NCI-H524 (cell line): ENCODE measurements at regions not wholly inside any gene's neighbourhood (a gene's known extent, or its start where the extent isn't known, plus 50 kb on each side); places are given as distances from the start of the nearest gene placed in this dataset.
"Not testable (repeated sequence)": the region's sequence is repeated elsewhere in the genome, so short reads cannot be mapped to it uniquely, and the experiment has no call there.

Experiments used
- DNase-seq, 2 experiments: peaks; one replicate each; lab custom pipeline; 2025; lab: John Stamatoyannopoulos, UW

DNA sequence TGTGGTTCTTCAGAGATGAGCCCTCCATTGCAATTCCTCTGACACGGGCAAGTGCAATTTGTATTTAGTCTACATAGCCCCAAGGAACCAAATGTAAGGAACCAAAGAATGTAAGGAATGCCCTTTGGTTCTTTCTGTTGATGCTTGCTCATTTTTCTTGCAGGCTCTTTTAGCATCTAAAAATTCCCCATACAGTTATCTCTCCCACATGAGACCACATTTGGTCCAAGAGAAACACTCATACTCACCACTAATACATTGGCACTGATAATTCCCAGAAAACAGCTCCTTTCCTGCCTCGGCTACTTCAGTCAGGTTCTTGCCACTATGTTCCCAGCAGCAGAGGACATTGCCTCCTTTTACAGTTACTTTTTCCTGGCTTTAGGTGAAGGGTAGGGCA lies 332.6 kb downstream of the AEBP2 start:
- no peak for DNase-seq

DNA sequence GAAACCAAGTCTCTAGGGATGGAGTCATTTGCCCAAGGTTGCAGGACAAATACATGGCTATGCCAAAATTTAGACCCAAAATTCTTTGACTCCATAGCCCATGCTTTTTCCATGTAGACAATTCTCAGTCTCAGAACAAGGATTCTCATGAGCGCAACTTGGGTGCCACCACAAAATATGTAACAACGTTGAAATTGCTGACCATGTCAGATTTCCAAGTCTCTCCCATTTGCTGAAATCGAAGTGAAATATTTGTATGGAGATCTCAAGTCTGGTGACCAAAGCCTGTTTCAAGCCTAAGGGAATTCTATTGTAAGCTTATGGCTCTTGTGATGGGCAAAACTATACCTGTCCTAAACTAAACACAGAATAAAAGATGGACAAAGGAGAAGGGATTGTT lies 333.5 kb downstream of the AEBP2 start:
- no peak for DNase-seq

DNA sequence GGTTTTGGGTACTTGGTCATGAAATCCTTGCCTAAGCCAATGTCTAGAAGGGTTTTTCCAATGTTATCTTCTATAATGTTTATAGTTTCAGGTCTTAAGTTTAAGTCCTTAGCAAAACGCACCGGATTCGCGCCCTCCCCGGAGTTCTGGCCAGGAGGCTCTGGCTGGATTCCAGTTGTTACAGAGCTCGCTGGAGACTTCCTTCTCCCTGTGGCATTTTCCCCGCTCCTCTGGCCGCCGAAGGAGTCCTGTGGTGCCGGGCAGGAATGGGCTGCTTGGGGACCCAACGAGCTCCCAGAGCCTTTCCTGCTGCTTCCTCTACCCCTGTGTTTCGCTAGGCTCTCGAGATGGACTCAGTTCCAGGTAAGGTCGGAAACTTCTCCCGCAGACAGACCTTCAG lies 335.9 kb downstream of the AEBP2 start:
- DNase-seq: no peak

DNA sequence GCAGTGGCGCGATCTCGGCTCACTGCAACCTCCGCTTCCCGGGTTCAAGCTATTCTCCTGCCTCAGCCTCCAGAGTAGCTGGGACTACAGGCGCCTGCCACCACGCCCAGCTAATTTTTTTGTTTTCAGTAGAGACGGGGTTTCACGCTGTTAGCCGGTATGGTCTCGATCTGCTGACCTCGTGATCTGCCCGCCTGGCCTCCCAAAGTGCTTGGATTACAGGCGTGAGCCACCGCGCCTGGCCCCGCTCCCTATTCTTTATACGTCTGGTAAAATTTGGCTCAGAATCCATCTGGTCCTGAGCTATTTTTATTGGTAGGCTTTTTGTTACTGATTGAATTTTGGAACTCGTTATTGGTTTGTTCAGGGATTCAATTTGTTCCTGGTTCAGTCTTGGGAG lies 336.7 kb downstream of the AEBP2 start:
- DNase-seq: not testable (repeated sequence)

DNA sequence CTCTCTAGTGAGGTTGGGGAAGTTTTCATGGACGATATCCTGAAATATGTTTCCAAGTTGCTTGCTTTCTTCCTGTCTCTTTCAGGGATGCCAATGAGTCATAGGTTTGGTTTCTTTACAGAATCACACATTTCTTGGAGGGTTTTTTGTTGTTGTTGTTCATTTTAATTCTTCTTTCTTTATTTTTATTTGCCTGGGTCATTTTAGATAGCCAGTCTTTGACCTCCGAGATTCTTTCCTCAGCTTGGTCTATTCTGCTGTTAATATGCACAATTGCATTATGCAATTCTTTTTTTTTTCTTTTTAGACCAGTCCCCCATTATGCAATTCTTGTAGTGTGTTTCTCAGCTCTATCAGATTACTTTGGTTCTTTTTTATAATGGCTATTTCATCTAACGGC lies 338.9 kb downstream of the AEBP2 start:
- DNase-seq: no peak

DNA sequence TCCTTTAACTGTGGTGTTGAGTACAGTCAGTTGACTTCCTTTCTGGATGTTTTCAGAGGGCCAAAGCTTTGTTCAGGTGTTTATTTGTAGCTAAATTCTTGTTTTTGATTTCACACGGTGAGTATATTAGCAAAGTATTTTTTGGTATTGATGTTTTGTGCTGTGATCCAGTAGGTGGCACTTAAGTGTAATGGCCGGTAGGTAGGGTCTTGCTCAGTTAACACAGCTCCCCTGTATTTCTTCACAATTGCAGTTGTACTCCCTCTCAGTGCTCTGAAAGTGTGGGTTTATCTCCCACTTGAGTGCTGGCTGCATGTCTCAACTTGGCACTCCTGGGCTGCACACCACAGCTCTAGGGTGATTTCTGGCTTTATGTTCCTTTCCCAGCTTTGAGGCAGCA lies 339.5 kb downstream of the AEBP2 start:
- no peak for DNase-seq

DNA sequence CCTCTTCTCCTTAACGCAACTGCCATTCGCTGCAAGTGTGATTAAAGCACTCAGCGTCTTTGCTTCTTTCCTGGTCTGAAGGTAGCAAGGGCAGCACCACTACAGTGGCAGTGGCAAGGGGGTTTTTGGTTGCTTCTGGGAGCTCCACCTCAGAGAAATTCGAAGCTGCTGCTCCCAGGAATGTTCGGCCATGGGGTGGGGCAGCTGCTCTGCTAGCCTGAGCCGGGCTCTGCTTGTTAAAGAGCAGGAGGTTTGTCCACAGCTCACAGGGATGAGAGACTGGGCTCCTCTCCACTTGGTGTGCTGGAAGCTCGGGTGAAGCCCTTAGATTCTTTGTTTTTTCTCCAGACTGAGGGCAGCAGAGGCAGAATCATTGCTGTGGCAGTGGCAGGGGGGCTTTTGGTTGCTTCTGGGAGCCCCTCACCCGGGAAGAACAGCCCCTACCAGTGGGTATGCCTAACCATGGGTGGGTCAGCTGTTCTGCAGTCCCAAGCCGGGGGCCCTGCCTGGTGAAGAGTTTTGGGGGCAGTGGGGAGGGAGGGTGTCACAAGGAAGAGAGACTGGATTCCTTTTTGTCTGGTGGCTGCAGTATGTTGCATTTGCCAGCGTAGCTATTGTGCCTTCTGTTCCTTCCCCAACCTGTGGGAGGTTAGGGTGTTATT lies 340.2 kb downstream of the AEBP2 start:
- DNase-seq: no peak

DNA sequence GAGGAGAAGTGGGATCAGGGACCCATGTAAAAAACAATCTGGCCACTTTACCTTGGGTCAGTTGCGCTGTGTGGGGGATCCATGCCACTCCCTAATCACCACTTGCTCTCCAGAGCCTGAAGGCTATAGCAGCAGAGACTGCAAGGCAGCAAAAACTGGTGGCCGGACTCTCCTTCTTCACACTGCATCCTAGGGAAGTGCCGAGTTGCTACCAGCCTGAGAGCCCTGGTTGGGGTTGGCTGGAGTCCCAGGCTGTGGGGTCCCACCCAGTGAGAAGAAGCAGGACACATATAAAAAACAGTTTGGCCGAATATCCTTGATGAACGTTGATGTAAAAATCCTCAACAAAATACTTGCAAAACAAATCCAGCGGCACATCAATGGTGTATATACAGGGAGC lies 341.2 kb downstream of the AEBP2 start:
- DNase-seq: no peak

DNA sequence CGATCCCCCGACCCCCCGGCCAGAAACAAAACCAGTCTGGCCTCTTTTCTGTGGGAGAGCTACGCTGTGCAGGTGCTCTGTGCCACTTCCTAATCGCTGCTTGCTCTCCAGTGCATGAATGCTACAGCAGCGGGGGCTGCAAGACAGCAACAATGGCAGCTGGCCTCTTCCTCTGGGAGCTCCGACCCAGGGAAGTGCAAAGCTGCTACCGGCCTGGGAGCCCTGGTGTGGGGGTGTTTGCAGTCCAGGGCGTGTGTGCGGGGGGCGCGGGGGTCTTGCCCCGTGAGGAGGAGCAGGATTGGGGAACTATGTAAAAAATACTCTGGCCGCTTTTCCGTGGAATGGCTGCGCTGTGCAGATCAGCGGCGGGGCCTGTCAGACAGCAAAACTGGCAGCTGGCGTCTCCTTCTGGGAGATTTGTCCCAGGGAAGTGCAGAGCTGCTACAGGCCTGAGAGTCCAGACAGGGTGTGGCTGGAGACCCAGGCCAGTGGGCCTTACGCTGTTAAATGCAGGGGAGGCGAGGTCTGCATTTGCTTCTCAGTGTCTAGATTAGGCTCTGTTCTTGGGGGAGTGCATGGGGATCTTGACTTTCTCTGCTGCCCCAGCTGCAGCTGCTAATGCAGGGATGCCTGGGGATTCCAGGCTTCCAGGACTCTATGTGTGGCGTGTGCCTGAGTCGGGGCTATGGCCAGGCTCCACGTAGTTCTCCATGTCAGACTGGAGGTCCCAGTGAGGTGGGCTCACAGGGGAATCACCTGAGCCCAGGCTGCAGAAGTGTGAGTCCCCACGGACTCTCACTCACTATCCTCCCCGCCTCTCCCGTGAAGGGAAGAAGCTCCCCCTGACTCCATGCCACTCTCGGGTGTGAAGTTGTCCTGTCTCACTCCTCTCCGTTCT lies 344.5 kb downstream of the AEBP2 start:
- DNase-seq: peak; percentile 2 to 64

DNA sequence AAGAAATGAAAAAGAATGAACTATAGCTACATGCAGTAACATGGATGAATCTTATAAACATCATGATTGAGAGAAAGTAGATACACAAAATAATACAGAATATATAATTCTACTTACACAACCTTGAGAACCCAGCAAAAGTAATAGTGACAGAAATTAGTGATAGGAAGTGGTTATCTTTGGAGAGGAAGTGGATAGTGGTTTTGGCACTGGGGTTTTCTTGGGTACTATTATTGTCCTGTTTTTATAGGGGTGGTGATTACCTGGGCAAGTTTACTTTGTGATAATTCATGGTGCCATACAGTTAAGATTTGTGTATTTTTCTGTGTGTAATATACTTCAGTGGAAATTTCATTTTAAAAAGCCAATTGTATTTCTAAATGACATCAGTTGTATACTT lies 352.7 kb downstream of the AEBP2 start:
- no peak for DNase-seq

DNA sequence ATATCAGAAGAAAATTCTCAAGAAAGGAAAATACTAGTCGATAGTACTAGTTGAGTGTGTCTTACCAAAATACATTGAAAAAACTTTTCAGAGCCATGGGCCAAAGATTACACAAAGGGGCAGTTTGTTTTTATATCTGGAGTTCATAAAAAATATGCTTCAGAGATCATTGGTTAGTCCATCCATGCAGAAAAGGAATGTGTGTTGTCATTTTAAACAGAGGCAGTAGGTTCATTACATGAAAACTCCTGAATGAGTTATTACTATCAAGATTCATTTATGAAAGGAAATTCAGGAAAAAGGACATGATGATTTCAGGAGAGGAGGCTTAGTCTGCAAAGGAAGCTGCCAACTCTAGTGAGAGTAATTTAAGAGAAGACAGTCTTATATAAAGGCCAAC lies 354.8 kb downstream of the AEBP2 start:
- no peak for DNase-seq

DNA sequence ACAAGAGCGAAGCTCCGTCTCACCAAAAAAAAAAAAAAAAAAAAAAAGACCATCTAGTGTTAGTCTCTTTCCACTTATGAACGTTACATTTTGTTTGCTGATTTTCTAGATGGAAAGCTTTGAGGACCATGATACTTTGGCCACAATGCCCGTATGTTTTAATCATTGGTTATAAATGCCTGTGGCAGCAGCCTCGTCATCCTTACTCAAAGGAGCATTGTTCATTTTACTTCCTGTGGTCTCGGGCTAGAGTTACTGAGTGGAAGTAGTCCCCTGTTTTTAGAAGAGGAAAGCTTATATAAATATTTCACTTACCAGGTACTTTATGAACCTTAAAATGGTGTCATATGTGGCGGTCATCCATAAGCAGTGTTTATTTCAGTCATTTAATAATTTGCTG lies 359.9 kb downstream of the AEBP2 start:
- no peak for DNase-seq

DNA sequence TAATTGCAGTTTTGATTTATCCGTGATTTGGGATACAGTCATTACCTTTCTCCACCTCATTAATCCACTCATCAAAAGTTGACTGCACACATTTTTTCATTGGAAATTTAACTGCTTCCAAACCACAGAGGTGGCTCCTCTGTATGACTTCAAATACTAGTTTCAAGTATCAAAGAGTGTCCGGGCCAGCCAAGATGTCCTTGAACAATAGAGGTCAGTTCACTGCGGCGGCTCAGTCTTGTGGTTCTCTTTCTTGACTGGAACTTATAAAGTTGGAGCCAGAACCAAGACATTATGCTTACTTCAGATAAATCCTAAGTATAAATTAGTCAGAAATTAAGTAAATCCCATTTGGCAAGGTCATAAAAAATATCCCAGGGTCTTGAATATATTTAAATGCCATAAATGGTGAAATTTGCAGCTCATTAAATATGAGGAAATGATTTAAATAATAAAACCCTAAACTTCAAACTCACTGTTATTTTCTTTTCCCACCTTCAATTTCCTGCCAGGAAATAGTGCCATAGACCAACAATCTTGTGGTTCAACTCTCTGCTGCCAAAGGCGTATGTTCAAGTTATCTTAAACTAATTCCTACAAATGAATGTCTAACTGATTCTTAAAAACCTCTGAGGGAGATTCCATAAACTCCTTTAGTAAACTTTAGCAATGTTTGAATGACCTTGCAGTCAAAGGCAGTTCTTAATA lies 360.8 kb downstream of the AEBP2 start:
- no peak for DNase-seq

DNA sequence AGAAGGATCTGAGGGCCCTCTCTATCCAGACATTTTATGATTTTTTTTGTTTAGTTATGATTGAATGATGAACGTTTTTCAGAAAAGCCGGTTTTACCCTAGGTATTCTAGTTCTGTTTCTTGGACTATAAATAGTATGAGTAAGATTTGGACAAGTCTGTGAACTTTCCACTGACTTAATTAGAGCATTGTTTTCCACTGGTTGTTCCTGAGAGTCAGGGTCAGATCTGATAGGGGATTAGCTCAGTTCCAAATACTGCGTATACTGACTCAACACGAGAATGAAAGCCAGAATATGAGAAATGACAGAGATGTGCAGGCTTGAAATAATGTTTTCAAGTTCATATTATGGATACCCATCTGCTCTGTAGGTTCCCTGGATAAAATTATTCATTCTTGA lies 361.6 kb downstream of the AEBP2 start:
- no peak for DNase-seq

DNA sequence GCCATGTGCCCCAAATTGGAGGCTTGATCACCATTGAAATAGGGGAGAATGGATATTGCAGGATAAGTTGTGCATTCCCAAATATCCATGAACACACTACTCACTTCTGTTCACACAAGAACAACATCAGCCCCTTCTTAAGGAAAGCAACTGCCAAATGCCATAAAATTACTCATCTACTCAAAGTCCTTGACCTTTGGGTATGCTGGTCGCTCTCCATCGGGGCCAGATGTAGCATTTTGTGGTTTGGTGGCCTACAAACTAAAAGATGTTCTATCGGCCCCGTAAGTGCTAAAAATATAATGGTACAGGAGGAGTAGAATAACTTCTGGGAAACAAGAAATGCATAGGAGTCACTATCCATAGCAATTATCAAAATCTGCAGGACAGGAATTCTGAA lies 362.6 kb downstream of the AEBP2 start:
- DNase-seq: no peak

DNA sequence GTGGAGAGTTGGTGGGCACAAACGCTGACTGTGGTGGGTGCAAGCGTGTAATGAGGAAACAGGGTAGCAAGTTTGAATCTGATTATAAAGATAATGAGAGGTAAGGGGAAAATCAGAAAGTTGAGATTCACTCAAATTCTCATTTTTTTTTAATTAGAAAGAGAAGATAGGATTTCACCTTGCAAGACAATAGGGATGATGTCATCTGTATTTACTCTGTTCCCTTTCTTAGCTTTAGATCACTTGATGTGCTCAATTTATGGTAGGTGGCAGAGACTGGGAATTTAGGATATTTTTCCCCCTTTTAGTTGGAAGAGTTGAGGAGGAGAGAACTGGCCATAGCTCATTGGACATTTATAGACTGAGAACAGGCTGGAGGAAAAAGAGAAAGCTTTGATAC lies 363.6 kb downstream of the AEBP2 start:
- DNase-seq: no peak

DNA sequence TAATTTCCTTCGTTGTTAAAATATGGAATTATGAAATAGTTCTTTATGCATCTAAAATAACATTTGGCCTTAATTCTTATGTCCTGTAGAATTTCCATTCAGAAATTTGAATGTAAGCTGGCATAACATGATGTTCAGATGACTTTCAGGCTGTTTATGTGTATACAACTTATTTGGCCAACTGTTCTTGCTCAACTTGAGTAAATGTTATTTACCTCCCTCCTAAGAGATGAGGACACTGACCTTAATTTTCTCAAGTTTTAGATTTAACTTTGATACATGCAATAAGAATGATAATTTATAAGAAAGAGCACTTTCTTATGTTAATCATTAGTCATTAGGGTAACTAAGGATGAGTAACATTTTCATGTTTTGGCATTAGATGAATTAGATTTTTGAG lies 365.4 kb downstream of the AEBP2 start:
- no peak for DNase-seq

DNA sequence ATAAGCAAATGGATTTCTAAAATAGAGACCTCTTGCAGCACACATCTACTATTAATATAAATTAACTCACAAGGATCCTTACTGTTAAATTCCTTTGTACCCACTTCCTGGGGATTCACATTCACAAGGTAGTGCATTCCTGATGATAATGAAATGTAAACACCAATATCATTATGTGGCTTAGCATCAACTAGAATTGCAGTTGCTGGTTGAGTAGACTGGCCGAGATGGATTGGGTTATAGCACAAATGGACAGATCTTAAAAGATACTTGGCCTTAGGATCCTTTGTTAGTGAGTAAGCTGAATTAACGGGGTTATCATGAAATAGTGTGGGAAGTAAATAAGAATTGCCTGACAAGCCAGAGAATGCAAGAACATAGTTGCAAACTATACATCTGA lies 369.1 kb downstream of the AEBP2 start:
- no peak for DNase-seq

DNA sequence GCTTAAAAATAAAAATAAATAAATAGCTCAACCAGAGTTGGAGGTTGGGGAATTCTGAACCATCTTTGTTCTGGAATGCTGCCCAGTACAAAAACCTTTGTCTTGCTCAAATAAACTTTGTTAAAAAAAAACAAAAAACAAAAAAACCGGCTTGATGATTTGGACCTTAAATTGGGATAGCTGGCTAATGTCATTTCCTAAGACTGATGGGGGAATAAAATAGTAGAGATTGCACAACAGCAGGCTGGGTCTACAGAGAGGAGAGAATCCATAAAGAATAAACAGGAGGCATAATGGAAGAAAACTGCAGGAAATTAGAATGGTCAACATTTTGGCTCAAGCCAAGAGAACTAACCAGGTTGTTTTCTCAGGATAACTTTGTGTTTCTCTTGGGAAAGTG lies 370.9 kb downstream of the AEBP2 start:
- no peak for DNase-seq

DNA sequence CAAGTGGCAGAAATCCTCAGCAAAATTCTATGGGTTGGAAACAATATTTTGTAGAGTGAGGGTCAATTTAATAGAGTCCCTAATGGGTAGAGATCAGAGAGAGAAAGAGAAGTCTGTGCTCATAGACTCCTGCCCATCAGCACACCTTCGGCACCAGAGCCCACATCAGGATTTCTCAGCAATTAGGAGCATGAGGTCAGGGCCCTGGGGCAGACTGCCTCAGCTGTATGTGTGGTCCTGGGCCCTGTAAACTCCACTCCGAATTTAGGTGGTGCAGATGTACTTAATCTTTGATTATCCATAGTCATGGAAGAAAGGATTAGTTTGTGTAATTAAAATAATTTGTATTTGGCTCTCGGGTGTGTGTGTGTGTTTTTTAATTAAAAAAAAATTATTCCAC lies 372.6 kb downstream of the AEBP2 start:
- no peak for DNase-seq

DNA sequence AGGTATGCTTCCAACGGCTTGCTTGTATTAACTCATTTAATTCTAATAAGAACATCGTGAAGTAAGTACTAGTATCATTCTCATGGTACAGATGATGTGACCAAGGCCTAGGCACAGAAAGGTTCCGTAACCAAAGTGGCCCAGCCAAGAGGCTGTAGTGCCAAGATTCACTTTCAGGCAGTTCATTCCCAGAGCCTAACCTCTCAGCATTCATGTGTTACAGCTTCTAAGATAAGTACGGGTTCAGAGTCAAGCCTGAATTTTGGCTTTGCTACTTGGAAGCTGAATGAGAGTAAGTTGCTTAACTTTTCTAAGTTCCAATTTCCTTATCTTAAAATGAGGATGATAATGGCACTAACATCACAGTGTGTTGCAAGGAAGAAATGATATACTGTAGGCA lies 379.9 kb downstream of the AEBP2 start:
- DNase-seq: no peak

DNA sequence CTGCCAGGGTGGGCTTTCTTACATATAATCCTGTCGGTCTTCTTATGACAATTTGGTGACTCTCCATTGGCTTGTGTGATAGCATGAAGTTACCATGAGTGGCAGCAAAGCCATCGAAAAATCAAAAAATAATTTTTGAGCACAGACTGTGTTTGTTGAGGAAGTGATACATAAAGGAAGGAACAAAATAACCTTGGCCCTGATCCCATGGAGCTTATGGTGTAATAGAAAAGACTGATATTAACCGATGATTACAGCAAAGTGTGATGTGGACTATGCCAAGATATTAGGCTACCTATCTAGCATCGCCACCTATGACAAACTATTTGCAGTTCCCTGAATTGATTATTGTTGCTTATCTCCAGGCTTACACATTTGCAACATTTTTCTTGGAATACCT lies 383.2 kb downstream of the AEBP2 start:
- no peak for DNase-seq

DNA sequence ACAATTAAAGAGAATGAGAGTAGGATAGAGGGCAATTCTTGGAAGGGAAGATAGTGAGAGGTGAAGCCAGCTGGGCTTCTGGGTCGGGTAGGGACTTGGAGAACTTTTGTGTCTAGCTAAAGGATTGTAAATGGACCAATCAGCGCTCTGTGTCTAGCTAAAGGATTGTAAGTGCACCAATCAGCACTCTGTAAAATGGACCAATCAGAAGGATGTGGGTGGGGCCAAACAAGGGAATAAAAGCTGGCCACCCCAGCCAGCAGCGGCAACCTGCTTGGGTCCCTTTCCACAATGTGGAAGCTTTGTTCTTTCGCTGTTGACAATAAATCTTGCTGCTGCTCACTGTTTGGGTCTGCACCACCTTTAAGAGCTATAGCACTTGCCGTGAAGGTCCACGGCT lies 384.0 kb downstream of the AEBP2 start:
- DNase-seq: not testable (repeated sequence)
